GM21737 (cell line): ENCODE measurements at regions not wholly inside any gene's neighbourhood (a gene's known extent, or its start where the extent isn't known, plus 50 kb on each side); places are given as distances from the start of the nearest gene placed in this dataset.
"Not testable (repeated sequence)": the region's sequence is repeated elsewhere in the genome, so short reads cannot be mapped to it uniquely, and the experiment has no call there.

Experiments used
- ATAC-seq: cut with Tn5 transposase; IDR thresholded peaks from one replicate; pipeline ENCODE4 v1.9.1; 2021; ENCODE audit warnings: mild to moderate bottlenecking, moderate library complexity; ENCODE audit not compliant: unreplicated experiment

GRCh38 chr3:94314218-94314883, 251.5 kb downstream of the NSUN3 start:
- no peak for ATAC-seq

- ATAC-seq, result no peak
Measured at GRCh38 chr3:94317017-94317416, 254.2 kb downstream of the NSUN3 start.

- ATAC-seq, result no peak
Measured at GRCh38 chr3:94323596-94323995, 260.7 kb downstream of the NSUN3 start.

GRCh38 chr3:94331831-94332230, 269.0 kb downstream of the NSUN3 start:
- no peak for ATAC-seq

GRCh38 chr3:94336046-94336753, 273.3 kb downstream of the NSUN3 start:
- ATAC-seq, result no peak

GRCh38 chr3:94345101-94345500, 282.2 kb downstream of the NSUN3 start:
- ATAC-seq, result no peak

GRCh38 chr3:94349310-94349878, 286.5 kb downstream of the NSUN3 start:
- ATAC-seq, result no peak

GRCh38 chr3:94356581-94356980, 293.7 kb downstream of the NSUN3 start:
- ATAC-seq, result no peak

- no peak for ATAC-seq
Measured at GRCh38 chr3:94359996-94360395, 297.1 kb downstream of the NSUN3 start.

GRCh38 chr3:94360987-94361386, 298.1 kb downstream of the NSUN3 start:
- ATAC-seq, result no peak

GRCh38 chr3:94362393-94362792, 299.5 kb downstream of the NSUN3 start:
- no peak for ATAC-seq

GRCh38 chr3:94365006-94365405, 302.1 kb downstream of the NSUN3 start:
- no peak for ATAC-seq

GRCh38 chr3:94372026-94372425, 309.2 kb downstream of the NSUN3 start:
- no peak for ATAC-seq

- ATAC-seq, result no peak
Measured at GRCh38 chr3:94373456-94373855, 310.6 kb downstream of the NSUN3 start.

- no peak for ATAC-seq
Measured at GRCh38 chr3:94374439-94375161, 311.7 kb downstream of the NSUN3 start.

GRCh38 chr3:94377123-94377696, 314.3 kb downstream of the NSUN3 start:
- not testable (repeated sequence) for ATAC-seq

GRCh38 chr3:94377863-94378262, 315.0 kb downstream of the NSUN3 start:
- not testable (repeated sequence) for ATAC-seq

GRCh38 chr3:94378322-94378721, 315.5 kb downstream of the NSUN3 start:
- ATAC-seq, result no peak

GRCh38 chr3:94379264-94379663, 316.4 kb downstream of the NSUN3 start:
- no peak for ATAC-seq

GRCh38 chr3:94394885-94395284, 332.0 kb downstream of the NSUN3 start:
- ATAC-seq, result no peak

- no peak for ATAC-seq
Measured at GRCh38 chr3:94395851-94396250, 333.0 kb downstream of the NSUN3 start.
